ENCODE measurements at regions not wholly inside any gene's neighbourhood (a gene's known extent, or its start where the extent isn't known, plus 50 kb on each side); places are given as distances from the start of the nearest gene placed in this dataset.

GRCh38 chrX:83419030-83419792 is 88.9 kb upstream of the POU3F4 start:
- TF ChIP-seq EZH2phosphoT487 (IDR thresholded peaks at IDR 0.05) (no peak), CTCF (IDR thresholded peaks at IDR 0.05) (no peak)
